ENCODE measurements at regions not wholly inside any gene's neighbourhood (a gene's known extent, or its start where the extent isn't known, plus 50 kb on each side); places are given as distances from the start of the nearest gene placed in this dataset.
"Not testable (repeated sequence)": the region's sequence is repeated elsewhere in the genome, so short reads cannot be mapped to it uniquely, and the experiment has no call there.

DNA sequence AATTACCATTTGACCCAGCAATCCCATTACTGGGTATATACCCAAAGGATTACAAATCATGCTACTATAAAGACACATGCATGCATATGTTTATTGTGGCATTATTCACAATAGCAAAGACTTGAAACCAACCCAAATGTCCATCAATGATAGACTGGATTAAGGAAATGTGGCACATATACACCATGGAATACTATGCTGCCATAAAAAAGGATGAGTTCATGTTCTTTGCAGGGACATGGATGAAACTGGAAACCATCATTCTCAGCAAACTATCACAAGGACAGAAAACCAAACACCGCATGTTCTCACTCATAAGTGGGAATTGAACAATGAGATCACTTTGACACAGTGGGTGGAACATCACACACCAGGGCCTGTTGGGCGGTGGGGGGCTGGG, 83.9 kb upstream of the MAP3K1 start:
- intact Hi-C loops (cut with micrococcal nuclease); H2AFZ ChIP-seq (ENCODE audit: low read depth, low read length); H3K9me3 ChIP-seq (replicated peaks; ENCODE audit: control insufficient read depth, insufficient read depth, low read depth, low read length); H3K79me2 ChIP-seq (ENCODE audit: control insufficient read depth, insufficient read depth, low read length); H3K27me3 ChIP-seq (ENCODE audit: control insufficient read depth in 2 of 2, insufficient read depth in 2 of 2, low read length in 2 of 2); POLR2A ChIA-PET; FAIRE-seq; BruUV-seq (replicated peaks); H3K36me3 ChIP-seq (ENCODE audit: control insufficient read depth, insufficient read depth, low read length); H4K20me1 ChIP-seq (replicated peaks; ENCODE audit: control insufficient read depth, insufficient read depth, low read length); H3K27ac ChIP-seq (ENCODE audit: extremely low read depth, low read depth, low read length); H3K9me1 ChIP-seq (ENCODE audit: control insufficient read depth, insufficient read depth, low read length); H3K9ac ChIP-seq (ENCODE audit: insufficient read depth in 1 of 2, low read depth in 2 of 2, low read length in 2 of 2); H3K4me3 ChIP-seq; CTCF ChIA-PET (ENCODE audit: low intra/inter-chr PET ratio); ATAC-seq; H3K4me2 ChIP-seq (ENCODE audit: insufficient read depth, low read length); H3K4me1 ChIP-seq (replicated peaks in 1 of 2; ENCODE audit: control insufficient read depth in 2 of 2, insufficient read depth in 2 of 2, low read length in 2 of 2); in situ Hi-C loops (cut with MboI); DNase-seq (ENCODE audit: extremely low read depth in 1 of 4, low spot score in 3 of 4): not testable (repeated sequence)
- 21% methylated on average over 2 of the region's 2 CpGs for WGBS (ENCODE audit: insufficient coverage, low coverage, missing lambda C conversion rate)
- peak; percentile 32 for TF ChIP-seq ZNF146 (CRISPR knock-in tag; IDR thresholded peaks at IDR 0.05; ENCODE audit: unreplicated experiment)

GRCh38 chr5:56729488-56729887, 85.9 kb upstream of the MAP3K1 start:
- Histone ChIP-seq H3K9ac (ENCODE audit: insufficient read depth in 1 of 2, low read depth in 2 of 2, low read length in 2 of 2) (no peak overlapping the region), H3K27me3 (ENCODE audit: control insufficient read depth in 2 of 2, insufficient read depth in 2 of 2, low read length in 2 of 2) (peaks cover 2 to 5% of the 10 kb centered on the region in 2 experiments; a peak in 3 of 5 replicates), H3K9me3 (replicated peaks; ENCODE audit: control insufficient read depth, insufficient read depth, low read depth, low read length) (no peaks in the 10 kb centered on the region), H3K36me3 (ENCODE audit: control insufficient read depth, insufficient read depth, low read length) (no peaks in the 10 kb centered on the region), H3K79me2 (ENCODE audit: control insufficient read depth, insufficient read depth, low read length) (no peaks in the 10 kb centered on the region), H4K20me1 (replicated peaks; ENCODE audit: control insufficient read depth, insufficient read depth, low read length) (no peaks in the 10 kb centered on the region), H2AFZ (ENCODE audit: low read depth, low read length) (no peak overlapping the region), H3K27ac (ENCODE audit: extremely low read depth, low read depth, low read length) (no peak overlapping the region), H3K4me3 (no peak overlapping the region), H3K4me1 (replicated peaks in 1 of 2; ENCODE audit: control insufficient read depth in 2 of 2, insufficient read depth in 2 of 2, low read length in 2 of 2) (no peaks in the 10 kb centered on the region), H3K4me2 (ENCODE audit: insufficient read depth, low read length) (no peak overlapping the region), H3K9me1 (ENCODE audit: control insufficient read depth, insufficient read depth, low read length) (no peaks in the 10 kb centered on the region)
- no peak for FAIRE-seq
- no TSS peak for BruUV-seq (replicated peaks)
- intact Hi-C loops (cut with micrococcal nuclease) (no loop called here), in situ Hi-C loops (cut with MboI) (no loop called here)
- ATAC-seq: no peak
- POLR2A ChIA-PET: interaction anchor here (0.5 kb wide), 1 partner anchor 33 kb away, joined by 3 read pairs; no protein-coding TSS in a partner anchor
- CTCF ChIA-PET (ENCODE audit: low intra/inter-chr PET ratio): no interaction called here
- no peak for DNase-seq (ENCODE audit: extremely low read depth in 1 of 4, low spot score in 3 of 4)
- 6% methylated on average over 1 of the region's 1 CpG for WGBS (ENCODE audit: insufficient coverage, low coverage, missing lambda C conversion rate)
- no peak for TF ChIP-seq MGA (IDR thresholded peaks at IDR 0.05)
- TF ChIP-seq NFRKB (IDR thresholded peaks at IDR 0.05; ENCODE audit: low read depth): no peak
- TF ChIP-seq NFXL1 (CRISPR knock-in tag; IDR thresholded peaks at IDR 0.05): no peak
- TF ChIP-seq SETDB1 (IDR thresholded peaks at IDR 0.05; ENCODE audit: low read length): no peak
- no peak for TF ChIP-seq CREB1 (IDR thresholded peaks at IDR 0.05)
- TF ChIP-seq CREB1 (CRISPR knock-in tag; IDR thresholded peaks at IDR 0.05): no peak

All from K562 (cell line).